Hippocampal formation (tissue), 2 donors: ENCODE measurements at regions not wholly inside any gene's neighbourhood (a gene's known extent, or its start where the extent isn't known, plus 50 kb on each side); places are given as distances from the start of the nearest gene placed in this dataset.
"Not testable (repeated sequence)": the region's sequence is repeated elsewhere in the genome, so short reads cannot be mapped to it uniquely, and the experiment has no call there.

ENCODE experiments used
- DNase-seq, 2 donors: peaks; one replicate each; lab custom pipeline; 2025; lab: John Stamatoyannopoulos, UW

- no peak for DNase-seq
These were observed 97.7 kb upstream of the DOCK9 start for GRCh38 chr13:99075268-99076191.

DNA sequence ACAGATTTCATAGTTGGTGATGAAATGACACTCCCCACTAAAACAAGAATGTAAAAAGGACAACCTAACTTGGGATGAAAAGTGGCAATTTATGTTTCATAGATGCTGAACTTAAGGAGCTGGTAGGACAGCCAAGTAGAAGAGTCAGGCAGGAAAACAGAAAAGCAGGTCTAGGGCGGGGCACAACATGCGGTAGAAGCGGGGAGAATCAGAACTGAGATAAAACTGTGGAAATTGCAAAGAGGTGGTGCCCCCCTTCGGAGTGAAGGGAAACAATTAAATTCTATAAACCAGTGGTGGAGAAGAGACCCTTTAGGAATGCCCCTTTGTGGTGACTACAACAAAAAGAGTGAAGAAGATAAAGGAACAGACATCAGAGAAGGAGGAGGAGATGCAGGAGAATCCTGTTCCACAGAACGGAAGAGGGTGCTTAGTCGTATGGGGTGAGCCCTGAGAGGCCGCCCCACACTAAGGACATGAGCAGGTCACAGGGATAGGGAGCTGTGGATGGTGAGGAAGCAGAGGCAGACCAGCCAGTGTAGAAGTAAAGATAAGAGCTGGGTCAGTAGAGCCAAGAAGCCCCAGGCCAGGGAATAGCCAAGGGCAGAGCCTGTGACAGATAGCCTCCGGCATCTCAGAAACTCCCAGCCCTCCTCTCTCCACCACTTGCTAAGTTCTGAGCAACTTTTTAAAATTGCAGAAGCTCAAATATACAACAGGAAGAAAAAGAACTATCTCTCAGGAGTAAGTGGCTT lies 100.3 kb upstream of the DOCK9 start:
- no peak for DNase-seq

GRCh38 chr13:99080131-99080530 lies 102.3 kb upstream of the DOCK9 start:
- DNase-seq, result no peak

DNA sequence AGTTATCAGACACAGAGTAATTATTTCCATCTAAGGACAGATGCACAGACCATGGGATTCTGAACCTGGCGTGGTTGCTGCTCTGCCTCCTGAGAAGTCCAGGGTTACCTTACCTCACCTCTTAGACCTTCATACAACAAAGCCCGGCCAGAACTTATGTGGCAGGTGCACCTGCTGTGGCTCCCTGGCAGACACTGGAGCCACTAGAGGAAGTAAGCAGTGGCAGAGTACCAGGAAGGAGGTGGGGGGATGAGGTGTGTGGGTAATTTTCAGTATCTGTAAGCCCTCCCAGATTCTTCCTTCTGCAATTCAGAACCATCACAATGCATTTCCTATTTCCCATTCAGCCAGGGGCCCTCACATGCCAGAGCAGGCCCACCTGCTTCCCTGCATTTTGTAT lies 106.1 kb upstream of the DOCK9 start:
- DNase-seq, result no peak

- DNase-seq, result no peak
These were observed 107.4 kb upstream of the DOCK9 start for GRCh38 chr13:99085139-99085807.

DNA sequence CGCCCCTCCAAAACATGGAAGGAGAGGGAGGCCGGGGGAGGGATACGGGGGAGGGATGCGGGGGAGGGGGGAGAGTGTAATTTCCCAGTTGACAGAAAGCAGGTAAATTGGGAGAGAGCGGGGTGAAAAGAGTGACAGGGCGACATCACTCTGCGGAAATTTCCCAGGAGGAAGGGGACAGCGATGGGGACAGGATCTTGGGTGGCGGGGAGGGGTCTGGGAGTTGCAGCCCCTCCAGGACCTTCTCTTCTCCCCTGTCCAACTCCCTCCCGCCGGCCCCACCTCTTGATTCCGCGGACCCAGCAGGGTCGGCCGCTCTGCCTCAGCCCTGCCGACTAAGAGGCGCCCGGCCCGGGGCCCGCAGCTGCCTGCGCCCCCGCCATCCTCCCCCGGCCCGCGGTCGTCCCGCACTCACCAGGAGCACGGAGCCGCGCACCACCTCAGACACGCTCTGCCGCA lies 108.0 kb upstream of the DOCK9 start:
- no peak for DNase-seq

- no peak for DNase-seq
These were observed 108.6 kb upstream of the DOCK9 start for GRCh38 chr13:99086267-99087097.

DNA sequence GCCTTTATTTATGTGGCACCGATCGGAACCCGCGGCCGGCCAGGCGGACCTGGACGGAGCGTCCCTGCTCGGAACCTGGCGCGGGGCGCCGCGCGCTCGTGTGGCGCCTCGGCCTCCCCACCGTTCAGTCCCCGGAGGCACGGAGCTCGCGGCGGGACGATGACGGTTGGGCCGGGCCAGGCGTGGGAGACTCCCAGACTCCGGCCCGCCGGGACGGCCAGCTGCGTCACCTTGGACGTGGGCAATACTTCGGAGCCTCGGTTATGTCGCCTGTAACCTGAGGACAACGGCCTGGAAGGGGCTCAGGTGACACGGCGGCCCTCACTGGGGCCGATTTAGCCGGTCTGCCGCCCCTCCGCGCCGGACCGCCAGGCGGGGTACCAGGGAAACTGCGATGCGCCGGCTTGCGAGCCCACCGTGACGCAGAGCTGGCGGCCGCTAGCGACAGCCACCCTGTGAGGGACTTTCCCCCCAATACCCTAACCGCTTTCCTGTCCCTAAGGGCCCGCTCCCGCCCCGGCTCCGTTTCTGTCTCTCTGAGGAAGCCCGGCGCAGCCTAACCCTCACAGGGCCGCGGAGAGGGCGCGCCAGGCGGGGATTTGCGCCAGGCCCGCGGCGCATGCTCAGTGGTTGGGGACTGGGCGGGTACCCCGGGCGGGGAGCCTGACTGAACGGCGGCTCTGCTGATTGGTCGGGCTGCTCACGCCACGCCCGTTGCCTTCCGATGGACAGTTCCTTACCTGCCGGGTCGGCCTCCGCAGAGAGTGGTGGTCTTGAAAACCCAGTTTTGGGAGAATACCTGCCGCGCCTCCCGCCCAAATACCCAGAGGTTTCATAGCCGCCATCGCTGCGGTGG lies 109.5 kb upstream of the DOCK9 start:
- DNase-seq, result peak; percentile 78 to 93

GRCh38 chr13:99087954-99088491 lies 110.2 kb upstream of the DOCK9 start:
- DNase-seq, result no peak

GRCh38 chr13:99093997-99094396 lies 106.7 kb upstream of the UBAC2 start:
- DNase-seq, result no peak

DNA sequence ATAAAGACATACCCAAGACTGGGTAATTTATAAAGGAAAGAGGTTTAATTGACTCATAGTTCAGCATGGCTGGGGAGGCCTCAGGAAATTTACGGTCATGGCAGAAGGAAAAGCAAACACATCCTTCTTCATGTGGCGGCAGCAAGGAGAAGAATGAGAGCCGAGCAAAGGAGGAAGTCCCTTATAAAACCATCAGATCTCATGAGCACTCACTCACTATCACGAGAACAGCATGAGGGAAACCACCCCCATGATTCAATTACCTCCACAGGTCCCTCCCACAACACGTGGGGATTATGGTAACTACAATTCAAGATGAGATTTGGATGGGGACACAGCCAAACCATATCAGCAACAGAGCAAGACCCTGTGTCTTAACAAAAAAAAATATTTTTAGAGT lies 98.8 kb upstream of the UBAC2 start:
- DNase-seq, result not testable (repeated sequence)

- DNase-seq, result peak in 1 of 2 donors; percentile 13
These were observed 97.1 kb upstream of the UBAC2 start for GRCh38 chr13:99103536-99103935.

DNA sequence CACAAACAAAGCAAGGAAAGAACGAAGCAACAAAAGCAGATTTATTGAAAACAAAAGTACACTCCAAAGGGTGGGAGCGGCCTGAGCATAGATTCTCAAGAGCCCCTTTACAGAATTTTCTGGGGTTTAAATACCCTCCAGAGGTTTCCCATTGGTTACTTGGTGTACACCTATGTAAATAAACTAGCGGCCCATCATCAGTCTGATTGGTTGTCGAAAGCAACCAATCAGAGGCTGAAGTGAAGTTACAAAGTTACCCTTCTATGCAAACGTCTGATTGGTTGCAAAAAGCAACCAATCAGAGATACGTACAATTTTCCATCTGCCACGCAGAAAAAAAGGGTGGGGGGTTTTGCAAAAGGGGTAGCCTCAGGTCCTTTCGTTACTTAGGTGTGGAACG lies 96.3 kb upstream of the UBAC2 start:
- no peak for DNase-seq

- no peak for DNase-seq
These were observed 95.5 kb upstream of the UBAC2 start for GRCh38 chr13:99105160-99105559.

- no peak for DNase-seq
These were observed 87.3 kb upstream of the UBAC2 start for GRCh38 chr13:99113351-99113750.

DNA sequence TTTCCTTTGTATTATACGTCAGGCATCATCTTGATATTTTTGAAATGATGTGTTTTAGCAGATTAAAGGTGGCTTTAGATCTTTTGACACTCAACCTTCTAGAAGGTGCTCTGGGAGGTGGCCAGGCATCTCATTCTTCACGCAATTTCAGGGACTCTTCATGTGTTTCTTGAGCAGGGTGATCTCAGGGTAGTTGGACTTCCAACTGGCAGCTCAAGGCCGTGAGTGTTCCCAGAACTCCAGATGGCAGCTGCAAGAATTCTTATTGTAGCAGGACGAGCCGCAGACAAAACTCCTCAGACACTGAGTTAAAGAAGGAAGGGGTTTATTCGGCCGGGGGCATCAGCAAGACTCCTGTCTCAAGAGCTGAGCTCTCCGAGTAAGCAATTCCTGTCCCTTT lies 82.5 kb upstream of the UBAC2 start:
- DNase-seq, result no peak

DNA sequence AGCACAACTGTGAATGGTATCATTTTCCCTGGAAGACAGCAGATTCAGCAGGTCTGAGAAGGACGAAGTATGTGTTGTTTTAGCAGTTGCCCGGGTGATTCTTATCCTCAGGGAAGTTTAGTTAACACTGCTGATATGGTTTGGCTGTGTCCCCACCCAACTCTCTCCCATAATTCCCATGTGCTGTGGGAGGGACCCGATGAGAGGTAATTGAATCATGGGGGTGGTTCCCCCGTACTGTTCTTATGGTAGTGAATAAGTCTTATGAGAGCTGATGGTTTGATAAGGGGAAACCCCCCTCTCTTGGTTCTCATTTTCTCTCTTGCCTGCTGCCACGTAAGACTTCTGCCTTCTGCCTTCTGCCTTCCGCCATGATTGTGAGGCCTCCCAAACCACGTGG lies 81.0 kb upstream of the UBAC2 start:
- DNase-seq, result no peak

DNA sequence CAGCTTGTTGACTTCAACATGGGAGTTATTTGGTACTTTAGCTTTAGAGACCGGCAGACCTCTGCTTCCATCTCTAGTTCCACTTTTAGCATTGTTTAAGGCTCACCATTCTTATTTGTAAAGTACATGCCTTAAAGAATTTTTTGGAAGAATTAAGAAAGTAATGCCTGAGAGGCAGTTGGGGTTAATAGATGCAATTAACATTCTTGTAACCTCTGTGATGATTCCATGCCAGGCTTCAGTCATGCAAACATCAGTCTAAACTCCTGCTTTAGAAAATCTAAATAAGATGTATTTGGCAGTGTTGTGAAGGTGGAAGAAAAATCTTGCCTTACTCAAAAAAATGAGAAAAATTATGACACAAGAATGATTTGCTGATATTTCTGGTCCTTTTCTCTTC lies 79.9 kb upstream of the UBAC2 start:
- no peak for DNase-seq

DNA sequence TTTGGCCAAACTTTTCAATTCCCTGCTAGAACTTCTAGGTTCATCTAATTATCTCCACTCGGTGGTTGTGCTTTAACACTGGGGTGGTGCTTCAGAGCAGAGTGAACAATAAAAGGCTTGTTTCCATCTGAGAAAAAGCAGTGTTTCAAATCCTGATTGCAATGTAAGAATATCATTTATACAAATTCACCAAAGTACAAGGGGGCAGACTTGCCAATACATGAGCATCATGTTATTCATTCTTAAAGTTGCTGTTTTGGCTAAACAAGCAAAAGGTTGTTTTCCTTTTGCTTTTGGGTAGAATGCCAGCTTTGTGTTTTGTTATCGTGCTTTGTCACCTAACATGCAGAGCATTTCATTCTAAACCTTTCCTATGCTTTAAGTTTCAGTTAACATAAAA lies 78.5 kb upstream of the UBAC2 start:
- no peak for DNase-seq
